Suppressor macrophage treated with lipopolysaccharide for 1 hour (primary cell): ENCODE measurements at regions not wholly inside any gene's neighbourhood (a gene's known extent, or its start where the extent isn't known, plus 50 kb on each side); places are given as distances from the start of the nearest gene placed in this dataset.
"Not testable (repeated sequence)": the region's sequence is repeated elsewhere in the genome, so short reads cannot be mapped to it uniquely, and the experiment has no call there.

ENCODE experiments used
- DNase-seq, 3 donors: peaks; one replicate each; pipeline ENCODE4 v3.0.0-alpha.2; 2020 to 2022

- DNase-seq, result no peak
These were observed 398.1 kb upstream of the TNRC6C start for GRCh38 chr17:77560381-77560780.

GRCh38 chr17:77560841-77561240 lies 397.7 kb upstream of the TNRC6C start:
- DNase-seq, result no peak

GRCh38 chr17:77562361-77562760 lies 396.1 kb upstream of the TNRC6C start:
- DNase-seq, result not testable (repeated sequence)

- DNase-seq, result no peak
These were observed 394.9 kb upstream of the TNRC6C start for GRCh38 chr17:77563439-77564102.

- DNase-seq, result no peak
These were observed 394.1 kb upstream of the TNRC6C start for GRCh38 chr17:77564278-77564920.

- DNase-seq, result no peak
These were observed 393.3 kb upstream of the TNRC6C start for GRCh38 chr17:77565166-77565565.

- no peak for DNase-seq
These were observed 392.4 kb upstream of the TNRC6C start for GRCh38 chr17:77566151-77566550.

GRCh38 chr17:77566566-77567138 lies 391.9 kb upstream of the TNRC6C start:
- DNase-seq, result no peak

- no peak for DNase-seq
These were observed 390.0 kb upstream of the TNRC6C start for GRCh38 chr17:77568540-77568939.

- no peak for DNase-seq
These were observed 388.5 kb upstream of the TNRC6C start for GRCh38 chr17:77569846-77570564.

- DNase-seq, result no peak
These were observed 388.0 kb upstream of the TNRC6C start for GRCh38 chr17:77570565-77570898.

GRCh38 chr17:77571155-77571981 lies 387.1 kb upstream of the TNRC6C start:
- DNase-seq, result peak in 2 of 3 donors; percentile 27 to 31

- DNase-seq, result no peak
These were observed 386.4 kb upstream of the TNRC6C start for GRCh38 chr17:77572065-77572601.

GRCh38 chr17:77572851-77573250 lies 385.7 kb upstream of the TNRC6C start:
- DNase-seq, result no peak

GRCh38 chr17:77577491-77577890 lies 381.0 kb upstream of the TNRC6C start:
- DNase-seq, result no peak

- no peak for DNase-seq
These were observed 379.4 kb upstream of the TNRC6C start for GRCh38 chr17:77579131-77579530.

- peak; percentile 82 to 96 (median 90) for DNase-seq
These were observed 378.8 kb upstream of the TNRC6C start for GRCh38 chr17:77579682-77580081.

GRCh38 chr17:77580531-77581270 lies 377.8 kb upstream of the TNRC6C start:
- DNase-seq, result peak; percentile 36 to 55 (median 39)

- DNase-seq, result peak in 2 of 3 donors; percentile 12 to 29
These were observed 377.0 kb upstream of the TNRC6C start for GRCh38 chr17:77581480-77581879.

- no peak for DNase-seq
These were observed 373.2 kb upstream of the TNRC6C start for GRCh38 chr17:77585142-77585860.
